WTC11 (cell line): ENCODE measurements at regions not wholly inside any gene's neighbourhood (a gene's known extent, or its start where the extent isn't known, plus 50 kb on each side); places are given as distances from the start of the nearest gene placed in this dataset.

ENCODE experiments used
- ATAC-seq: fragments of 200-7000 bp; cut with Tn5 transposase; 2 replicates; pipeline ENCODE4 v1.10.0; 2021; ENCODE audit warnings: mild to moderate bottlenecking, moderate library complexity
- CTCF ChIA-PET: fragments of 300-600 bp; sonication (Branson Sonifier 250); formaldehyde crosslinking; loops from one replicate; lab custom pipeline; 2021; ENCODE audit warnings: antibody characterized with exemption; lab: Charles Lee
- POLR2A ChIA-PET: fragments of 350-600 bp; sonication (Branson Sonifier 250); formaldehyde crosslinking; loops from one replicate; lab custom pipeline; 2021; ENCODE audit warnings: antibody characterized with exemption; lab: Charles Lee
- DNase-seq: peaks from one replicate; pipeline ENCODE4 v3.0.0; 2021; ENCODE audit warnings: low spot score
- H3K27ac Mint-ChIP-seq: 2 replicates; pipeline ENCODE4 v1.8.0; 2021; ENCODE audit warnings: mixed read lengths
- H3K27me3 Mint-ChIP-seq: 2 replicates; pipeline ENCODE4 v1.8.0; 2021; ENCODE audit warnings: low read depth, mild to moderate bottlenecking, moderate library complexity, mixed read lengths
- H3K36me3 Mint-ChIP-seq: 2 replicates; pipeline ENCODE4 v1.8.0; 2021; ENCODE audit warnings: mixed read lengths
- H3K4me1 Mint-ChIP-seq: 2 replicates; pipeline ENCODE4 v1.8.0; 2022; ENCODE audit warnings: mixed read lengths
- H3K4me3 Mint-ChIP-seq: 2 replicates; pipeline ENCODE4 v1.8.0; 2021; ENCODE audit warnings: mild to moderate bottlenecking, moderate library complexity, mixed read lengths
- H3K9me3 Mint-ChIP-seq: 2 replicates; pipeline ENCODE4 v1.8.0; 2021; ENCODE audit warnings: mixed read lengths
- EMX1 ChIP-seq: fragments of 250-450 bp; sonication (Bioruptor Pico); IDR thresholded peaks from 2 replicates; pipeline ENCODE4 v1.8.0; 2021; ENCODE audit warnings: mild to moderate bottlenecking
- HMGA2 ChIP-seq: fragments of 250-450 bp; sonication (Bioruptor Pico); IDR thresholded peaks from 2 replicates; pipeline ENCODE4 v1.4.0; 2021; ENCODE audit warnings: mild to moderate bottlenecking, moderate library complexity
- NFATC4 ChIP-seq: fragments of 250-450 bp; sonication (Bioruptor Pico); IDR thresholded peaks from 2 replicates; pipeline ENCODE4 v1.9.0; 2021; ENCODE audit warnings: mild to moderate bottlenecking
- NR3C1 ChIP-seq: sonication (generic); formaldehyde crosslinking; conservative IDR thresholded peaks from 2 replicates; pipeline ENCODE4 v1.8.1; 2023; ENCODE audit warnings: low read depth, mild to moderate bottlenecking, missing genetic modification reagents
- TP53 ChIP-seq: sonication (generic); formaldehyde crosslinking; IDR thresholded peaks from 2 replicates; pipeline ENCODE4 v1.8.1; 2023; ENCODE audit warnings: mild to moderate bottlenecking, missing genetic modification reagents
- ZNF396 ChIP-seq: fragments of 250-450 bp; sonication (Bioruptor Pico); IDR thresholded peaks from 2 replicates; pipeline ENCODE4 v1.8.0; 2021; ENCODE audit warnings: mild to moderate bottlenecking, moderate library complexity, borderline replicate concordance
- TF ChIP-seq, protein P1 (sequence below): sonication (generic); formaldehyde crosslinking; conservative IDR thresholded peaks from 2 replicates; pipeline ENCODE4 v1.8.1; 2022; ENCODE audit warnings: mild to moderate bottlenecking, missing genetic modification reagents
- TF ChIP-seq, protein P2 (sequence below): sonication (generic); formaldehyde crosslinking; IDR thresholded peaks from 2 replicates; pipeline ENCODE4 v1.8.0; 2023; ENCODE audit warnings: mild to moderate bottlenecking, missing genetic modification reagents
- TF ChIP-seq, protein P3 (sequence below): sonication (generic); formaldehyde crosslinking; IDR thresholded peaks from 2 replicates; pipeline ENCODE4 v1.8.0; 2022; ENCODE audit warnings: mild to moderate bottlenecking, missing genetic modification reagents
- TF ChIP-seq, protein P4 (sequence below): fragments of 250-450 bp; sonication (Bioruptor Pico); conservative IDR thresholded peaks from 2 replicates; pipeline ENCODE4 v1.9.0; 2021; ENCODE audit warnings: mild to moderate bottlenecking
- TF ChIP-seq, protein P5 (sequence below): sonication (generic); formaldehyde crosslinking; IDR thresholded peaks from 2 replicates; pipeline ENCODE4 v1.8.0; 2022; ENCODE audit warnings: missing genetic modification reagents
- TF ChIP-seq, protein P6 (sequence below): sonication (generic); formaldehyde crosslinking; IDR thresholded peaks from 2 replicates; pipeline ENCODE4 v1.8.0; 2023; ENCODE audit warnings: missing genetic modification reagents, mild to moderate bottlenecking, borderline replicate concordance
- TF ChIP-seq, protein P7 (sequence below): fragments of 250-450 bp; sonication (Bioruptor Pico); IDR thresholded peaks from 2 replicates; pipeline ENCODE4 v1.9.0; 2021; ENCODE audit warnings: moderate library complexity, mild to moderate bottlenecking, inconsistent platforms, borderline replicate concordance
- TF ChIP-seq, protein P8 (sequence below): sonication (generic); formaldehyde crosslinking; IDR thresholded peaks from 2 replicates; pipeline ENCODE4 v1.8.1; 2022; ENCODE audit warnings: low read depth, mild to moderate bottlenecking, moderate library complexity, missing genetic modification reagents, borderline replicate concordance

DNA sequence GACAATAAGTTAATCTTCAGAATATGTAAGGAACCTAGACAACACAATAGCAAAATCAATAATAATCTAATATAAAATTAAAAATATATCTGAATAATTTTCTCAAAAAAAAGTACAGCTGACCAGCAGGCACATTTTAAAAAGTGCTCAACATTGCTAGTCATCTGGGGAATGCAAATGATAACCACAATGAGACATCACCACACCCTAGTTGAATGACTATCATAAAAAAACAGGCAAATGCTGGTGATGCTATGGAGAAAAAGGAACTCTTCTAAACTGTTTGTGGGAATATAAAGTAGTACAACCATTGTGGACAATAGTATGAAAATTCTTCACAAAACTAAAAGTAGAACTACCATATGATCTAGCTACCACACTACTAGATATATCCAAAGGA lies 956.9 kb upstream of the NDST4 start:
- no peak for DNase-seq
- no peaks in the 10 kb centered on the region for H3K27me3 Mint-ChIP-seq
- POLR2A ChIA-PET, result no interaction called here
- H3K4me1 Mint-ChIP-seq, result peaks cover 5% of the 10 kb centered on the region
- no peak overlapping the region for H3K27ac Mint-ChIP-seq
- H3K4me3 Mint-ChIP-seq, result no peak overlapping the region
- peaks cover 21% of the 10 kb centered on the region for H3K9me3 Mint-ChIP-seq
- CTCF ChIA-PET, result no interaction called here
- ATAC-seq, result no peak
- H3K36me3 Mint-ChIP-seq, result no peaks in the 10 kb centered on the region; the same call in 1 of the 2 replicates
- no peak for TF ChIP-seq TP53 (CRISPR knock-in tag)
- TF ChIP-seq, protein P1, sequence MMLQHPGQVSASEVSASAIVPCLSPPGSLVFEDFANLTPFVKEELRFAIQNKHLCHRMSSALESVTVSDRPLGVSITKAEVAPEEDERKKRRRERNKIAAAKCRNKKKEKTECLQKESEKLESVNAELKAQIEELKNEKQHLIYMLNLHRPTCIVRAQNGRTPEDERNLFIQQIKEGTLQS, result no peak
- no peak for TF ChIP-seq NR3C1 (CRISPR knock-in tag)
- TF ChIP-seq, protein P2, sequence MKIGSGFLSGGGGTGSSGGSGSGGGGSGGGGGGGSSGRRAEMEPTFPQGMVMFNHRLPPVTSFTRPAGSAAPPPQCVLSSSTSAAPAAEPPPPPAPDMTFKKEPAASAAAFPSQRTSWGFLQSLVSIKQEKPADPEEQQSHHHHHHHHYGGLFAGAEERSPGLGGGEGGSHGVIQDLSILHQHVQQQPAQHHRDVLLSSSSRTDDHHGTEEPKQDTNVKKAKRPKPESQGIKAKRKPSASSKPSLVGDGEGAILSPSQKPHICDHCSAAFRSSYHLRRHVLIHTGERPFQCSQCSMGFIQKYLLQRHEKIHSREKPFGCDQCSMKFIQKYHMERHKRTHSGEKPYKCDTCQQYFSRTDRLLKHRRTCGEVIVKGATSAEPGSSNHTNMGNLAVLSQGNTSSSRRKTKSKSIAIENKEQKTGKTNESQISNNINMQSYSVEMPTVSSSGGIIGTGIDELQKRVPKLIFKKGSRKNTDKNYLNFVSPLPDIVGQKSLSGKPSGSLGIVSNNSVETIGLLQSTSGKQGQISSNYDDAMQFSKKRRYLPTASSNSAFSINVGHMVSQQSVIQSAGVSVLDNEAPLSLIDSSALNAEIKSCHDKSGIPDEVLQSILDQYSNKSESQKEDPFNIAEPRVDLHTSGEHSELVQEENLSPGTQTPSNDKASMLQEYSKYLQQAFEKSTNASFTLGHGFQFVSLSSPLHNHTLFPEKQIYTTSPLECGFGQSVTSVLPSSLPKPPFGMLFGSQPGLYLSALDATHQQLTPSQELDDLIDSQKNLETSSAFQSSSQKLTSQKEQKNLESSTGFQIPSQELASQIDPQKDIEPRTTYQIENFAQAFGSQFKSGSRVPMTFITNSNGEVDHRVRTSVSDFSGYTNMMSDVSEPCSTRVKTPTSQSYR (CRISPR knock-in tag), result no peak
- no peak for TF ChIP-seq HMGA2 (CRISPR knock-in tag)
- TF ChIP-seq, protein P3, sequence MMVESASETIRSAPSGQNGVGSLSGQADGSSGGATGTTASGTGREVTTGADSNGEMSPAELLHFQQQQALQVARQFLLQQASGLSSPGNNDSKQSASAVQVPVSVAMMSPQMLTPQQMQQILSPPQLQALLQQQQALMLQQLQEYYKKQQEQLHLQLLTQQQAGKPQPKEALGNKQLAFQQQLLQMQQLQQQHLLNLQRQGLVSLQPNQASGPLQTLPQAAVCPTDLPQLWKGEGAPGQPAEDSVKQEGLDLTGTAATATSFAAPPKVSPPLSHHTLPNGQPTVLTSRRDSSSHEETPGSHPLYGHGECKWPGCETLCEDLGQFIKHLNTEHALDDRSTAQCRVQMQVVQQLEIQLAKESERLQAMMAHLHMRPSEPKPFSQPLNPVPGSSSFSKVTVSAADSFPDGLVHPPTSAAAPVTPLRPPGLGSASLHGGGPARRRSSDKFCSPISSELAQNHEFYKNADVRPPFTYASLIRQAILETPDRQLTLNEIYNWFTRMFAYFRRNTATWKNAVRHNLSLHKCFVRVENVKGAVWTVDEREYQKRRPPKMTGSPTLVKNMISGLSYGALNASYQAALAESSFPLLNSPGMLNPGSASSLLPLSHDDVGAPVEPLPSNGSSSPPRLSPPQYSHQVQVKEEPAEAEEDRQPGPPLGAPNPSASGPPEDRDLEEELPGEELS (CRISPR knock-in tag), result no peak
- TF ChIP-seq, protein P4, sequence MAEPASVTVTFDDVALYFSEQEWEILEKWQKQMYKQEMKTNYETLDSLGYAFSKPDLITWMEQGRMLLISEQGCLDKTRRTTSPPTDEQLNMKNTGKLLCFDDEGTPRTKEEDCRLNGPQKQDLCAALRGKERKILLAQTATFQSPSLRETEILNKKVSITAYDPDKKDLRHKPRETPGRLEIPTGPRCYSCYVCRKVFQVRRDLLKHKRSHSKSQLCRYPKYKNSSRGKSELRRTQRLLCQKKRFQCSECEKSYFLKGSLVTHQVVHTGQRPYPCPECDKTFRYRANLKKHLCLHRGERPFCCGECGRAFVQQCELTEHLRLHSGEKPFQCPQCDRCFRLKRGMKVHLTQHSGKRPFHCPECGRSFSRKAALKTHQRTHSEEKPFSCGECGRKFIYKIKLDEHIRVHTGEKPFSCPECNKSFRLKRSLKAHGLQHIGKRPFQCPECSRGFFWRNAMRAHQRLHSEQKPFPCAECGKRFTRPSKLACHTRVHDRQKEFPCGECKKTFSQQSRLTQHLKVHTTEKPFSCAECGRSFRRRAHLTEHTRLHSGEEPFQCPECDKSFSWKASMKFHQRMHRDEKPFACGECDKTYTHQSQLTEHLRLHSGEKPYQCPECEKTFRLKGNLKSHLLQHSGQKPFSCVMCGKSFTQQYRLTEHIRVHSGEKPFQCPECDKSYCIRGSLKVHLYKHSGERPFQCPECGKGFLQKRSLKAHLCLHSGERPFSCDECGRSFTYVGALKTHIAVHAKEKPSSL (CRISPR knock-in tag), result no peak
- TF ChIP-seq, protein P5, sequence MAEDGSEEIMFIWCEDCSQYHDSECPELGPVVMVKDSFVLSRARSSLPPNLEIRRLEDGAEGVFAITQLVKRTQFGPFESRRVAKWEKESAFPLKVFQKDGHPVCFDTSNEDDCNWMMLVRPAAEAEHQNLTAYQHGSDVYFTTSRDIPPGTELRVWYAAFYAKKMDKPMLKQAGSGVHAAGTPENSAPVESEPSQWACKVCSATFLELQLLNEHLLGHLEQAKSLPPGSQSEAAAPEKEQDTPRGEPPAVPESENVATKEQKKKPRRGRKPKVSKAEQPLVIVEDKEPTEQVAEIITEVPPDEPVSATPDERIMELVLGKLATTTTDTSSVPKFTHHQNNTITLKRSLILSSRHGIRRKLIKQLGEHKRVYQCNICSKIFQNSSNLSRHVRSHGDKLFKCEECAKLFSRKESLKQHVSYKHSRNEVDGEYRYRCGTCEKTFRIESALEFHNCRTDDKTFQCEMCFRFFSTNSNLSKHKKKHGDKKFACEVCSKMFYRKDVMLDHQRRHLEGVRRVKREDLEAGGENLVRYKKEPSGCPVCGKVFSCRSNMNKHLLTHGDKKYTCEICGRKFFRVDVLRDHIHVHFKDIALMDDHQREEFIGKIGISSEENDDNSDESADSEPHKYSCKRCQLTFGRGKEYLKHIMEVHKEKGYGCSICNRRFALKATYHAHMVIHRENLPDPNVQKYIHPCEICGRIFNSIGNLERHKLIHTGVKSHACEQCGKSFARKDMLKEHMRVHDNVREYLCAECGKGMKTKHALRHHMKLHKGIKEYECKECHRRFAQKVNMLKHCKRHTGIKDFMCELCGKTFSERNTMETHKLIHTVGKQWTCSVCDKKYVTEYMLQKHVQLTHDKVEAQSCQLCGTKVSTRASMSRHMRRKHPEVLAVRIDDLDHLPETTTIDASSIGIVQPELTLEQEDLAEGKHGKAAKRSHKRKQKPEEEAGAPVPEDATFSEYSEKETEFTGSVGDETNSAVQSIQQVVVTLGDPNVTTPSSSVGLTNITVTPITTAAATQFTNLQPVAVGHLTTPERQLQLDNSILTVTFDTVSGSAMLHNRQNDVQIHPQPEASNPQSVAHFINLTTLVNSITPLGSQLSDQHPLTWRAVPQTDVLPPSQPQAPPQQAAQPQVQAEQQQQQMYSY (CRISPR knock-in tag), result no peak
- TF ChIP-seq EMX1, result no peak
- TF ChIP-seq, protein P6, sequence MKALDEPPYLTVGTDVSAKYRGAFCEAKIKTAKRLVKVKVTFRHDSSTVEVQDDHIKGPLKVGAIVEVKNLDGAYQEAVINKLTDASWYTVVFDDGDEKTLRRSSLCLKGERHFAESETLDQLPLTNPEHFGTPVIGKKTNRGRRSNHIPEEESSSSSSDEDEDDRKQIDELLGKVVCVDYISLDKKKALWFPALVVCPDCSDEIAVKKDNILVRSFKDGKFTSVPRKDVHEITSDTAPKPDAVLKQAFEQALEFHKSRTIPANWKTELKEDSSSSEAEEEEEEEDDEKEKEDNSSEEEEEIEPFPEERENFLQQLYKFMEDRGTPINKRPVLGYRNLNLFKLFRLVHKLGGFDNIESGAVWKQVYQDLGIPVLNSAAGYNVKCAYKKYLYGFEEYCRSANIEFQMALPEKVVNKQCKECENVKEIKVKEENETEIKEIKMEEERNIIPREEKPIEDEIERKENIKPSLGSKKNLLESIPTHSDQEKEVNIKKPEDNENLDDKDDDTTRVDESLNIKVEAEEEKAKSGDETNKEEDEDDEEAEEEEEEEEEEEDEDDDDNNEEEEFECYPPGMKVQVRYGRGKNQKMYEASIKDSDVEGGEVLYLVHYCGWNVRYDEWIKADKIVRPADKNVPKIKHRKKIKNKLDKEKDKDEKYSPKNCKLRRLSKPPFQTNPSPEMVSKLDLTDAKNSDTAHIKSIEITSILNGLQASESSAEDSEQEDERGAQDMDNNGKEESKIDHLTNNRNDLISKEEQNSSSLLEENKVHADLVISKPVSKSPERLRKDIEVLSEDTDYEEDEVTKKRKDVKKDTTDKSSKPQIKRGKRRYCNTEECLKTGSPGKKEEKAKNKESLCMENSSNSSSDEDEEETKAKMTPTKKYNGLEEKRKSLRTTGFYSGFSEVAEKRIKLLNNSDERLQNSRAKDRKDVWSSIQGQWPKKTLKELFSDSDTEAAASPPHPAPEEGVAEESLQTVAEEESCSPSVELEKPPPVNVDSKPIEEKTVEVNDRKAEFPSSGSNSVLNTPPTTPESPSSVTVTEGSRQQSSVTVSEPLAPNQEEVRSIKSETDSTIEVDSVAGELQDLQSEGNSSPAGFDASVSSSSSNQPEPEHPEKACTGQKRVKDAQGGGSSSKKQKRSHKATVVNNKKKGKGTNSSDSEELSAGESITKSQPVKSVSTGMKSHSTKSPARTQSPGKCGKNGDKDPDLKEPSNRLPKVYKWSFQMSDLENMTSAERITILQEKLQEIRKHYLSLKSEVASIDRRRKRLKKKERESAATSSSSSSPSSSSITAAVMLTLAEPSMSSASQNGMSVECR (CRISPR knock-in tag), result no peak
- TF ChIP-seq, protein P7, sequence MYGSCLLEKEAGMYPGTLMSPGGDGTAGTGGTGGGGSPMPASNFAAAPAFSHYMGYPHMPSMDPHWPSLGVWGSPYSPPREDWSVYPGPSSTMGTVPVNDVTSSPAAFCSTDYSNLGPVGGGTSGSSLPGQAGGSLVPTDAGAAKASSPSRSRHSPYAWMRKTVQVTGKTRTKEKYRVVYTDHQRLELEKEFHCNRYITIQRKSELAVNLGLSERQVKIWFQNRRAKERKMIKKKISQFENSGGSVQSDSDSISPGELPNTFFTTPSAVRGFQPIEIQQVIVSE (CRISPR knock-in tag), result no peak
- TF ChIP-seq ZNF396 (CRISPR knock-in tag), result no peak
- TF ChIP-seq, protein P8, sequence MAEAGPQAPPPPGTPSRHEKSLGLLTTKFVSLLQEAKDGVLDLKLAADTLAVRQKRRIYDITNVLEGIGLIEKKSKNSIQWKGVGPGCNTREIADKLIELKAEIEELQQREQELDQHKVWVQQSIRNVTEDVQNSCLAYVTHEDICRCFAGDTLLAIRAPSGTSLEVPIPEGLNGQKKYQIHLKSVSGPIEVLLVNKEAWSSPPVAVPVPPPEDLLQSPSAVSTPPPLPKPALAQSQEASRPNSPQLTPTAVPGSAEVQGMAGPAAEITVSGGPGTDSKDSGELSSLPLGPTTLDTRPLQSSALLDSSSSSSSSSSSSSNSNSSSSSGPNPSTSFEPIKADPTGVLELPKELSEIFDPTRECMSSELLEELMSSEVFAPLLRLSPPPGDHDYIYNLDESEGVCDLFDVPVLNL (CRISPR knock-in tag), result no peak
- no peak for TF ChIP-seq NFATC4
